Keratinocyte (primary cell): ENCODE measurements at regions not wholly inside any gene's neighbourhood (a gene's known extent, or its start where the extent isn't known, plus 50 kb on each side); places are given as distances from the start of the nearest gene placed in this dataset.

Experiments used
- DNase-seq: peaks from one replicate; pipeline ENCODE4 v3.0.0-alpha.2; 2011; ENCODE audit warnings: low read depth, missing footprints, low spot score
- FAIRE-seq: peaks from 2 replicates; lab custom pipeline; 2011; peaks lifted over from hg19 to GRCh38; lab: Jason Lieb, UNC
- H2AFZ ChIP-seq: 2 replicates; pipeline ENCODE4 v1.6.0; 2012; ENCODE audit warnings: low read length, control low read depth, inconsistent platforms; ENCODE audit not compliant: control insufficient read depth
- H3K27ac ChIP-seq: 2 replicates; pipeline ENCODE4 v1.5.1; 2011; ENCODE audit warnings: low read length; ENCODE audit not compliant: control insufficient read depth, insufficient read depth
- H3K27me3 ChIP-seq: 3 replicates; pipeline ENCODE4 v1.6.0; 2011; ENCODE audit warnings: low read length; ENCODE audit not compliant: control insufficient read depth, insufficient read depth; ENCODE audit errors: extremely low read depth
- H3K36me3 ChIP-seq, 2 experiments: 2 replicates in 1 of 2; 3 replicates in 1 of 2; pipeline ENCODE4 v1.5.1; 2011; ENCODE audit warnings: low read length in 2 of 2, mild to moderate bottlenecking in 1 of 2; ENCODE audit not compliant: control insufficient read depth in 2 of 2, insufficient read depth in 2 of 2; ENCODE audit errors: extremely low read depth in 1 of 2
- H3K4me1 ChIP-seq: 3 replicates; pipeline ENCODE4 v1.5.1; 2011; ENCODE audit warnings: low read length; ENCODE audit not compliant: control insufficient read depth, insufficient read depth; ENCODE audit errors: extremely low read depth
- H3K4me2 ChIP-seq: 3 replicates; pipeline ENCODE4 v1.6.0; 2011; ENCODE audit warnings: low read depth, low read length; ENCODE audit not compliant: control insufficient read depth, insufficient read depth; ENCODE audit errors: extremely low read depth
- H3K4me3 ChIP-seq, 3 experiments: fragments of 200-600 bp in 1 of 3; sonication (generic) in 1 of 3; 2 replicates in 2 of 3; 3 replicates in 1 of 3; pipeline ENCODE4 v1.5.1; 2011 to 2016; ENCODE audit warnings: low read length in 3 of 3, mild to moderate bottlenecking in 3 of 3, control low read depth in 2 of 3, inconsistent platforms in 1 of 3, low read depth in 1 of 3, mixed read lengths in 1 of 3, mixed run types in 1 of 3, moderate library complexity in 1 of 3; ENCODE audit not compliant: control insufficient read depth in 2 of 3, insufficient read depth in 2 of 3; ENCODE audit errors: extremely low read depth in 1 of 3
- H3K79me2 ChIP-seq: 2 replicates; pipeline ENCODE4 v1.6.0; 2012; ENCODE audit warnings: low read length; ENCODE audit not compliant: control insufficient read depth, insufficient read depth
- H3K9ac ChIP-seq: 3 replicates; pipeline ENCODE4 v1.6.0; 2011; ENCODE audit warnings: low read length; ENCODE audit not compliant: control insufficient read depth, insufficient read depth; ENCODE audit errors: extremely low read depth
- H3K9me1 ChIP-seq: 3 replicates; pipeline ENCODE4 v1.6.0; 2011; ENCODE audit warnings: low read length; ENCODE audit not compliant: control insufficient read depth, insufficient read depth; ENCODE audit errors: extremely low read depth
- H3K9me3 ChIP-seq: 2 replicates; pipeline ENCODE4 v1.5.1; 2012; ENCODE audit warnings: low read depth, low read length; ENCODE audit not compliant: control insufficient read depth
- H4K20me1 ChIP-seq: 3 replicates; pipeline ENCODE4 v1.6.0; 2011; ENCODE audit warnings: low read length; ENCODE audit not compliant: control insufficient read depth, insufficient read depth; ENCODE audit errors: extremely low read depth
- CTCF ChIP-seq, 3 experiments: IDR thresholded peaks in 1 of 3; conservative IDR thresholded peaks in 1 of 3; optimal IDR thresholded peaks in 1 of 3; 2 replicates in 2 of 3; 3 replicates in 1 of 3; pipeline versions ENCODE3 to v1.5.1; 2011; ENCODE audit warnings: low read length in 3 of 3, mild to moderate bottlenecking in 3 of 3, moderate library complexity in 2 of 3, control low read depth in 1 of 3, inconsistent platforms in 1 of 3; ENCODE audit not compliant: insufficient read depth in 2 of 3; ENCODE audit errors: extremely low read depth in 1 of 3
- EZH2 ChIP-seq: IDR thresholded peaks from one replicate; pipeline ENCODE4 v1.6.1; 2012; ENCODE audit warnings: inconsistent platforms, mild to moderate bottlenecking, low read length, moderate library complexity
- dilution Hi-C: fragments of 300-500 bp; cut with MboI; formaldehyde crosslinking; loops from one replicate; pipeline ENCODE4 v1.7.0; 2020; ENCODE audit warnings: low sequenced_read_pairs; ENCODE audit not compliant: extremely low pct_ligation_motif_present

- H4K20me1 ChIP-seq = no peaks in the 10 kb centered on the region
- H2AFZ ChIP-seq = no peak overlapping the region
- H3K9me3 ChIP-seq = no peaks in the 10 kb centered on the region
- H3K9ac ChIP-seq = no peak overlapping the region
- H3K79me2 ChIP-seq = no peaks in the 10 kb centered on the region
- H3K27me3 ChIP-seq = no peaks in the 10 kb centered on the region
- H3K27ac ChIP-seq = no peak overlapping the region
- DNase-seq = no peak
- TF ChIP-seq CTCF (optimal IDR thresholded peaks at IDR 0.05 in 1 of 3, IDR thresholded peaks at IDR 0.05 in 1 of 3, conservative IDR thresholded peaks at IDR 0.05 in 1 of 3; ENCODE audit: extremely low read depth in 1 of 3, insufficient read depth in 2 of 3, low read length in 3 of 3) = no peak
- TF ChIP-seq EZH2 = no peak
- H3K9me1 ChIP-seq = no peaks in the 10 kb centered on the region
- H3K4me1 ChIP-seq = no peaks in the 10 kb centered on the region
- no peak for FAIRE-seq
- H3K4me3 ChIP-seq = no peak overlapping the region
- H3K4me2 ChIP-seq = no peak overlapping the region
- dilution Hi-C loops = no loop called here
- no peaks in the 10 kb centered on the region for H3K36me3 ChIP-seq
Measured at GRCh38 chr4:137700751-137701150, 168.5 kb upstream of the PCDH18 start.

- DNase-seq (no peak), FAIRE-seq (no peak)
- Histone ChIP-seq H4K20me1 (no peaks in the 10 kb centered on the region), H3K4me2 (no peak overlapping the region), H3K36me3 (no peaks in the 10 kb centered on the region), H3K27ac (no peak overlapping the region), H3K9me1 (no peaks in the 10 kb centered on the region), H3K9ac (no peak overlapping the region), H3K4me3 (no peak overlapping the region), H3K4me1 (no peaks in the 10 kb centered on the region), H3K27me3 (no peaks in the 10 kb centered on the region), H3K9me3 (no peaks in the 10 kb centered on the region), H3K79me2 (no peaks in the 10 kb centered on the region), H2AFZ (no peak overlapping the region)
- TF ChIP-seq EZH2 (no peak), CTCF (optimal IDR thresholded peaks at IDR 0.05 in 1 of 3, IDR thresholded peaks at IDR 0.05 in 1 of 3, conservative IDR thresholded peaks at IDR 0.05 in 1 of 3; ENCODE audit: extremely low read depth in 1 of 3, insufficient read depth in 2 of 3, low read length in 3 of 3) (no peak)
- dilution Hi-C loops = no loop called here
Measured at GRCh38 chr4:137700072-137700471, 167.8 kb upstream of the PCDH18 start.
